ENCODE measurements at regions not wholly inside any gene's neighbourhood (a gene's known extent, or its start where the extent isn't known, plus 50 kb on each side); places are given as distances from the start of the nearest gene placed in this dataset.
A peak's percentile ranks its signal among the peaks of the same experiment; 100 is the strongest.
"Not testable (repeated sequence)": the region's sequence is repeated elsewhere in the genome, so short reads cannot be mapped to it uniquely, and the experiment has no call there.

- not testable (repeated sequence) for H3K27me3 ChIP-seq (ENCODE audit: control insufficient read depth, low read length); H3K9me3 ChIP-seq (ENCODE audit: control insufficient read depth, insufficient read depth, low read length); H3K36me3 ChIP-seq (ENCODE audit: control insufficient read depth, low read length); H4K20me1 ChIP-seq (ENCODE audit: control insufficient read depth, insufficient read depth, low read depth, low read length); H3K9me2 ChIP-seq (replicated peaks; ENCODE audit: control insufficient read depth, low read length)
- peak overlapping the region; percentile 87 for H3K27ac ChIP-seq (ENCODE audit: low read depth, low read length)
- peak overlapping the region; percentile 70 for H3K4me2 ChIP-seq (ENCODE audit: low read length)
- peaks cover 12% of the 10 kb centered on the region for H3F3A ChIP-seq (ENCODE audit: control insufficient read depth, insufficient read depth)
- peak; percentile 48 for TF ChIP-seq CTCF (IDR thresholded peaks at IDR 0.05; ENCODE audit: low read depth, low read length, poor library complexity, severe bottlenecking)
- H3K4me3 ChIP-seq (ENCODE audit: low read length), result peak overlapping the region; percentile 59
- peaks cover 13% of the 10 kb centered on the region for H3K79me2 ChIP-seq (ENCODE audit: control insufficient read depth, low read length)
- peaks cover 54% of the 10 kb centered on the region for H3K4me1 ChIP-seq (ENCODE audit: control insufficient read depth, low read length)
Measured at GRCh38 chr14:105585722-105586121, 59.3 kb downstream of the TMEM121 start.

DNA sequence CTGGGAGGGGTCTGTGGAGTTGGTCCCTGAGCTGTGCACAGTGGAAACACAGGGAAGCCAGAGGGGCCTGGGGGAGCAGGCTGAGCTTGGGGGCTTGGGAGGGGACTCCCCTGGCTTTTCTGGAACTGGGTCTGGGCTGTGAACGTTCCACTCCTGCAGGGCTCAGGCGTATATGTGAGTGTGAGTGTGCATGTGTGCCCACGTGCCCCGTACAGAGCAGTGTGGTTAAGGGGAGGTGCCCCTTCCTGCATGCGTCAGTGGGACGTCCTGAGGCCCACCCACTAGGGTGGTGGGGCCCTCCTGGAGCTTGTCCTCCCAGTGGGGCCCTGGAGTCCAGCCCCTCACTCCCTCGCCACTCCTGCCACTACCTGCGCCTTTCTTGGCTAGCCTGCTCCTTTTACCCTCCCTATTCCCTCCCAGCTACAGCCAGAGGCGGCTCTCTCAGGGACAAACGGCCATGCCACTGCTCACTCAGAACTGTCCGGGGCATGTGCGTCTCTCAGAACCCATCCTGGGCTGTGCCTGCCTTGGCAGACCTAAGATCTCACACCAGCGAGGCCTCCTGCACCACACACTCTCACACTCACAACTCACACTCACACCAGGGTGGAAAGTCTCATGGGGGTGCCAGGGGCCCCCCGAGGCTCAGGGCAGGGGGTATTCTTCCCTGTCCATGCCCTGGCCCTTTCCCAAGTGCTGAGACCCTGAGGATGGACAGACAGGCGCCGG, 59.9 kb downstream of the TMEM121 start:
- H3K79me2 ChIP-seq (ENCODE audit: control insufficient read depth, low read length); H3K27me3 ChIP-seq (ENCODE audit: control insufficient read depth, low read length); H3K36me3 ChIP-seq (ENCODE audit: control insufficient read depth, low read length); H3F3A ChIP-seq (ENCODE audit: control insufficient read depth, insufficient read depth); H3K9me2 ChIP-seq (replicated peaks; ENCODE audit: control insufficient read depth, low read length); H4K20me1 ChIP-seq (ENCODE audit: control insufficient read depth, insufficient read depth, low read depth, low read length); H3K9me3 ChIP-seq (ENCODE audit: control insufficient read depth, insufficient read depth, low read length): not testable (repeated sequence)
- Histone ChIP-seq H3K4me3 (ENCODE audit: low read length) (peak overlapping the region; percentile 34; the same call in 1 of the 2 replicates), H3K4me1 (ENCODE audit: control insufficient read depth, low read length) (peaks cover 48% of the 10 kb centered on the region), H3K27ac (ENCODE audit: low read depth, low read length) (peak overlapping the region; percentile 87), H3K4me2 (ENCODE audit: low read length) (peak overlapping the region; percentile 70)

DNA sequence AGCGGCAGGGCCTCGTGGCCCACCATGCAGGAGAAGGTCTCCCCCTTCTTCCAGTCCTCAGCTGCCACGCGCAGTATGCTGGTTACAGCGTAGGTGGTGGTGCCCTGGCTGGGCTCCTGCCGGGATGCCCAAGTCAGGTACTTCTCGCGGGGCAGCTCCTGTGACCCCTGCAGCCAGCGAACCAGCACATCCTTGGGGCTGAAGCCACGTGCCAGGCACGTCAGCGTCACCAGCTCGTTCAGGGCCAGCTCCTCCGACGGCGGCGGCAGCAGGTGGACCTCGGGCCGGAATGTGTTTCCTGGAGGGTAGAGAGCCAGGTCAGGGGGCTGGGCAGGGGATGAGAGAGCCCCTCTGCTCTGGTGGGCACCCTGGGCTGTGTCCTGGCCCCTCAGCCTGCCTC, 60.7 kb downstream of the TMEM121 start:
- H4K20me1 ChIP-seq (ENCODE audit: control insufficient read depth, insufficient read depth, low read depth, low read length); H3K9me2 ChIP-seq (replicated peaks; ENCODE audit: control insufficient read depth, low read length); H3K36me3 ChIP-seq (ENCODE audit: control insufficient read depth, low read length); H3K9me3 ChIP-seq (ENCODE audit: control insufficient read depth, insufficient read depth, low read length); H3K27ac ChIP-seq (ENCODE audit: low read depth, low read length); H3K4me2 ChIP-seq (ENCODE audit: low read length); H3F3A ChIP-seq (ENCODE audit: control insufficient read depth, insufficient read depth); H3K79me2 ChIP-seq (ENCODE audit: control insufficient read depth, low read length); H3K27me3 ChIP-seq (ENCODE audit: control insufficient read depth, low read length); H3K4me3 ChIP-seq (ENCODE audit: low read length): not testable (repeated sequence)
- H3K4me1 ChIP-seq (ENCODE audit: control insufficient read depth, low read length), result peaks cover 41% of the 10 kb centered on the region

- peaks cover 35% of the 10 kb centered on the region for H3K4me1 ChIP-seq (ENCODE audit: control insufficient read depth, low read length)
- H3F3A ChIP-seq (ENCODE audit: control insufficient read depth, insufficient read depth); H3K27ac ChIP-seq (ENCODE audit: low read depth, low read length); H3K4me2 ChIP-seq (ENCODE audit: low read length); H3K4me3 ChIP-seq (ENCODE audit: low read length); H3K79me2 ChIP-seq (ENCODE audit: control insufficient read depth, low read length); H4K20me1 ChIP-seq (ENCODE audit: control insufficient read depth, insufficient read depth, low read depth, low read length); H3K36me3 ChIP-seq (ENCODE audit: control insufficient read depth, low read length); H3K9me2 ChIP-seq (replicated peaks; ENCODE audit: control insufficient read depth, low read length); H3K27me3 ChIP-seq (ENCODE audit: control insufficient read depth, low read length); H3K9me3 ChIP-seq (ENCODE audit: control insufficient read depth, insufficient read depth, low read length): not testable (repeated sequence)
Measured at GRCh38 chr14:105587482-105588235, 61.3 kb downstream of the TMEM121 start.

DNA sequence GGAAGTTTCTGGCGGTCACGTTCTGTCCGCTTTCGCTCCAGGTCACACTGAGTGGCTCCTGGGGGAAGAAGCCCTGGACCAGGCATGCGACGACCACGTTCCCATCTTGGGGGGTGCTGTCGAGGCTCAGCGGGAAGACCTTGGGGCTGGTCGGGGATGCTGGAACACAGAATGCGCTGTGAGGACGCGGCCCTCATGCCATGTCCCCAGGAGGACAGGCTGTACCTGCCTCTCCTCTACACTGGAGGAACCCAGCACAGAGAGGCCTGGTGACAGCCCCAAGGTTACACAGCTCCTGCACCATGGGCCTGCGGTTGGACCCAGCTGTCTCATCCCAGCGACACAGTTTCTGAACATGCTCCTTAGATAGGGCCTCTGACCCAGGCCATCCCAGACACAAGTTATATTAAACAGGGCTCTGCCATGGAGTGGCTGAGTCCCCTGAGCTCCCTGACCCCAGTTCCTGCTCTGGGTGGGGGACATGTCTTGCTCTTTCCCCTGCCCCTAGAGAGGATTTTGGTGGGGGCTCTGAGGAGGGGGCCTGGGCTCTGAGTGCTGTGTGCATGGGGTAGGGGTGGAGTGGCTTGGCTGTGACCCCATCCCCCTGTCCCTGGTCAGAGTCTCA, 62.0 kb downstream of the TMEM121 start:
- Histone ChIP-seq H3K4me2 (ENCODE audit: low read length) (no peak overlapping the region), H3K4me3 (ENCODE audit: low read length) (no peak overlapping the region), H3K27me3 (ENCODE audit: control insufficient read depth, low read length) (no peaks in the 10 kb centered on the region), H3K36me3 (ENCODE audit: control insufficient read depth, low read length) (no peaks in the 10 kb centered on the region), H3K9me3 (ENCODE audit: control insufficient read depth, insufficient read depth, low read length) (no peaks in the 10 kb centered on the region), H3F3A (ENCODE audit: control insufficient read depth, insufficient read depth) (no peaks in the 10 kb centered on the region), H3K79me2 (ENCODE audit: control insufficient read depth, low read length) (no peaks in the 10 kb centered on the region), H3K4me1 (ENCODE audit: control insufficient read depth, low read length) (peaks cover 28% of the 10 kb centered on the region), H3K27ac (ENCODE audit: low read depth, low read length) (no peak overlapping the region), H3K9me2 (replicated peaks; ENCODE audit: control insufficient read depth, low read length) (no peaks in the 10 kb centered on the region), H4K20me1 (ENCODE audit: control insufficient read depth, insufficient read depth, low read depth, low read length) (no peaks in the 10 kb centered on the region)
- TF ChIP-seq CTCF (IDR thresholded peaks at IDR 0.05; ENCODE audit: low read depth, low read length, poor library complexity, severe bottlenecking), result no peak
- TF ChIP-seq EZH2phosphoT487 (IDR thresholded peaks at IDR 0.05; ENCODE audit: borderline replicate concordance, low read length), result no peak

All from DOHH2 (cell line).